Activated CD4-positive, alpha-beta T cell treated with anti-CD3 and anti-CD28 coated beads, Interleukin-10, Interleukin-2, amounts not matched to agents 100 ng/mL and 50 ng/mL, durations not matched to agents 16 hours and 8 hours (primary cell): ENCODE measurements at regions not wholly inside any gene's neighbourhood (a gene's known extent, or its start where the extent isn't known, plus 50 kb on each side); places are given as distances from the start of the nearest gene placed in this dataset.
A peak's percentile ranks its signal among the peaks of the same experiment; 100 is the strongest.

Experiments
- DNase-seq: peaks from one replicate; pipeline ENCODE4 v3.0.0-alpha.2; 2020

DNA sequence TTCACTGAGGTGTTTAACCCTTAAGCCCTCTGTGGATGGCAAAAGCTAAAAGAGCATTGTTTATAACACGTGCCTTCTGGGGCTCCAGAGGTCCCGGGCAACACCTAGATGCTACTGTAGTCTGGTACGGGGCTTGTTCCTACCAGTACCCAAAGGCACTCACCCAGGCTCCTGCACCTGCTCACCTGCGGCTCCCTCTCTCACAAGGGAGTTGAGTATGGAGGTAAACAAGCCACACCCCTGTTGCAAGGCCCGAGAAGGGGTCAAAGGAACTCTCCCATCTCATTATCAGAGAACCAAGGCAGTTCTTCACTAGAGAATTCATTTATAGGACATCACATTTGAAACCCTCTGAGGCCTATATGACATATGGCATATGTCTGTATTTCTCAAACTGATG is 53.4 kb upstream of the IL6ST start:
- DNase-seq: no peak

DNA sequence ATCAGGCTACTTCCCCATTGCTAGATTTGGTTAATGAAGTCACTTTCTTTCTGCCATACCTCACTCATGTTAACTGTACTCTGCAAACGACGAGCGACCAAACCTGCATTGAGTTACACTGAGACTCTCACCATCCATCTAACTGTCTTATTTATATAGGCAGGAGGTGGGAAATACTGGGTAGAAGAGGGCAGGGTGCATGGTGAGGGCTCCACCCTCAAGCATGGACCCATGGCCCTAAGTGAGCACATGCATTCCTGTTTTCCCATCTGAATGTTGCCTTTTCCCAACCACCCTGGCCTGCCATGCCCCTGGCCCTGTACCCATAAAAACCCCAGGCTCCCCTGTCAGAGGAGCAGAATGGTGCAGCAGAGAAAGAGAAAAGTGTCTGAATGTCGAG is 52.7 kb upstream of the IL6ST start:
- DNase-seq: no peak

DNA sequence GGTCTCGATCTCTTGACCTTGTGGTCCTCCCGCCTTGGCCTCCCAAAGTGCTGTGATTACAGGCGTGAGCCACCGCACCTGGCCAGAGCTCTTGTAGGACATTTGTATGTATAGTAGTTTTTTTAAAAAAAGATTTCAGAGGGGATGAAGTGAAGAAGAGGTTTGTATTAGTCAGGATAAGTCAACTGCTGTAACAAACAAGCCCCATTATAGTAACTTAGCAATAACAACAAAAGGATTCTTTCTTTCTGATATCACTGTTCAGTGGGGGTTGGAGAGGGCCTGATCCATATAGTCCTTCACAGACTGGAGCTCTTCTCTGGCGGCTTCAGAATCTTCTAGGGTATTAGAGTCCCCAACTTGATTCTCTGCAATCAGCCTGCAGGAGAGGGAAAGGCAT is 50.7 kb upstream of the IL6ST start:
- no peak for DNase-seq

DNA sequence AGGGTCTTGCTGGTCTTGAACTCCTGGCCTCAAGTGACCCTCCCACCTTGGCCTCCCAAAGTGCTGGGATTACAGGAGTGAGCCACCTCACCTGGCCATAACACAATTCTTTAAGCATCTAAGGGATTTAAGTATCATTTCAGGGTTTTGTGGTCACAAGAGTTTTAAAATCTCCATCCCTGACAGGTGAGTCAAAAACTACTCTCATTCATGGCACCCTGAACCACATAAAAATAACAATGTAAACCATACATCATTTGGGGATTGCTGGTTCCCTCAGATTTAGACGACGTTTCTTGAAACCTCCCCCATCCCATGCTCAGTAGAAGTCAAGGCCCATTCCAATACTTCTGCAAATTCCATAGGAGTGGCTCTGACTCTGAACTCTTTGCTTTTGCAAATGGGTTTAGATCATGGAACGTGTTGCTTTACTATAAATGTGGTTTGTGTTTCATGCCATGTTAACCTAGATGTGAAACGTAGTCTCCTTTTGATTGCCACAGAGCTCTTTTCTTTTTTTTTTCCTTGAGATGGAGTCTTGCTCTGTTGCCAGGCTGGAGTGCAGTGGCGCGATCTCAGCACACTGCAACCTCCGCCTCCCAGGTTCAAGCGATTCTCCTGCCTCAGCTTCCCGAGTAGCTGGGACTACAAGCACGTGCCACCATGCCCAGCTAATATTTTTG is 50.1 kb upstream of the IL6ST start:
- peak; percentile 19 for DNase-seq
